ENCODE measurements at regions not wholly inside any gene's neighbourhood (a gene's known extent, or its start where the extent isn't known, plus 50 kb on each side); places are given as distances from the start of the nearest gene placed in this dataset.

- TF ChIP-seq YY1 (IDR thresholded peaks at IDR 0.05) (no peak), MAX (IDR thresholded peaks at IDR 0.05) (no peak), CTCF (IDR thresholded peaks at IDR 0.05; ENCODE audit: low read depth, low read length, missing input control) (no peak), REST (IDR thresholded peaks at IDR 0.05) (no peak), ATF3 (IDR thresholded peaks at IDR 0.05) (no peak), TAF1 (conservative IDR thresholded peaks at IDR 0.05) (no peak), ZBTB33 (IDR thresholded peaks at IDR 0.05) (no peak), RXRA (IDR thresholded peaks at IDR 0.05) (no peak)
Observed at GRCh38 chr2:105660489-105660888, 84.2 kb upstream of the NCK2 start.

Measured in liver (tissue), 3 donors.